ENCODE measurements at regions not wholly inside any gene's neighbourhood (a gene's known extent, or its start where the extent isn't known, plus 50 kb on each side); places are given as distances from the start of the nearest gene placed in this dataset.

- H3K4me3 Mint-ChIP-seq, result no peak overlapping the region; a peak in 1 of 5 replicates
- peaks cover 3% of the 10 kb centered on the region; the same call in 1 of the 2 replicates for H3K27me3 ChIP-seq (ENCODE audit: insufficient read depth, low read length)
- TF ChIP-seq, protein P1, sequence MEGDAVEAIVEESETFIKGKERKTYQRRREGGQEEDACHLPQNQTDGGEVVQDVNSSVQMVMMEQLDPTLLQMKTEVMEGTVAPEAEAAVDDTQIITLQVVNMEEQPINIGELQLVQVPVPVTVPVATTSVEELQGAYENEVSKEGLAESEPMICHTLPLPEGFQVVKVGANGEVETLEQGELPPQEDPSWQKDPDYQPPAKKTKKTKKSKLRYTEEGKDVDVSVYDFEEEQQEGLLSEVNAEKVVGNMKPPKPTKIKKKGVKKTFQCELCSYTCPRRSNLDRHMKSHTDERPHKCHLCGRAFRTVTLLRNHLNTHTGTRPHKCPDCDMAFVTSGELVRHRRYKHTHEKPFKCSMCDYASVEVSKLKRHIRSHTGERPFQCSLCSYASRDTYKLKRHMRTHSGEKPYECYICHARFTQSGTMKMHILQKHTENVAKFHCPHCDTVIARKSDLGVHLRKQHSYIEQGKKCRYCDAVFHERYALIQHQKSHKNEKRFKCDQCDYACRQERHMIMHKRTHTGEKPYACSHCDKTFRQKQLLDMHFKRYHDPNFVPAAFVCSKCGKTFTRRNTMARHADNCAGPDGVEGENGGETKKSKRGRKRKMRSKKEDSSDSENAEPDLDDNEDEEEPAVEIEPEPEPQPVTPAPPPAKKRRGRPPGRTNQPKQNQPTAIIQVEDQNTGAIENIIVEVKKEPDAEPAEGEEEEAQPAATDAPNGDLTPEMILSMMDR (conservative IDR thresholded peaks at IDR 0.05), result no peak
Measured at GRCh38 chr22:46046299-46046685, 69.3 kb upstream of the WNT7B start.

More at GRCh38 chr22:46046299-46046685, 69.3 kb upstream of the WNT7B start:
- Histone ChIP-seq H2BK120ac (ENCODE audit: low read depth, low read length, poor library complexity, severe bottlenecking) (no peak overlapping the region), H4K5ac (ENCODE audit: insufficient read length, low read depth, low read length) (no peak overlapping the region), H3K14ac (ENCODE audit: insufficient read depth, low read length) (no peak overlapping the region), H3K9me3 (ENCODE audit: control insufficient read depth, low read depth, low read length) (no peaks in the 10 kb centered on the region), H3K23ac (ENCODE audit: insufficient read length, low read depth, low read length) (no peak overlapping the region), H3K27ac (ENCODE audit: insufficient read length, low read depth, low read length) (no peak overlapping the region), H4K91ac (ENCODE audit: insufficient read length, low read depth, low read length) (no peak overlapping the region), H3K4me2 (ENCODE audit: insufficient read depth, insufficient read length, low read length) (no peak overlapping the region), H2AFZ (ENCODE audit: low read length) (no peak overlapping the region), H4K8ac (replicated peaks; ENCODE audit: insufficient read length, low read depth, low read length) (no peak overlapping the region), H3K9ac (ENCODE audit: extremely low read depth, insufficient read length, low read length) (no peak overlapping the region), H3K79me1 (ENCODE audit: insufficient read depth, low read depth, low read length, poor library complexity, severe bottlenecking) (no peaks in the 10 kb centered on the region), H3T11ph (ENCODE audit: low read length) (no peak overlapping the region), H3K23me2 (ENCODE audit: insufficient read length, low read depth, low read length, poor library complexity, severe bottlenecking) (peaks cover 13% of the 10 kb centered on the region), H2BK12ac (ENCODE audit: insufficient read length, low read depth, low read length) (no peak overlapping the region), H2BK20ac (ENCODE audit: low read depth, low read length, poor library complexity, severe bottlenecking) (no peak overlapping the region), H3K79me2 (ENCODE audit: insufficient read depth, low read length) (no peaks in the 10 kb centered on the region), H2AK5ac (ENCODE audit: insufficient read length, low read length) (no peak overlapping the region), H3K4me1 (ENCODE audit: insufficient read depth, low read length) (no peaks in the 10 kb centered on the region; the same call in 1 of the 2 replicates), H3K18ac (ENCODE audit: insufficient read length, low read depth, low read length) (no peak overlapping the region), H3K56ac (ENCODE audit: insufficient read length, low read depth, low read length) (no peak overlapping the region), H2BK5ac (ENCODE audit: insufficient read length, low read length) (no peak overlapping the region), H2BK15ac (ENCODE audit: low read depth, low read length) (no peak overlapping the region), H4K20me1 (ENCODE audit: control insufficient read depth, insufficient read depth, insufficient read length) (no peaks in the 10 kb centered on the region), H3K4ac (ENCODE audit: low read depth, low read length) (no peak overlapping the region)
- DNase-seq, result no peak
- Mint-ChIP-seq H3K9me3 (no peaks in the 10 kb centered on the region), H3K27ac (no peak overlapping the region), H3K4me1 (peaks cover 11 to 19% of the 10 kb centered on the region in 2 experiments), H3K27me3 (ENCODE audit: low read depth) (peaks cover 40% of the 10 kb centered on the region), H3K36me3 (ENCODE audit: insufficient read depth in 1 of 3, low read depth in 3 of 3) (no peaks in the 10 kb centered on the region)
- no CpG with 5 or more reads among the region's 5 CpGs for WGBS (ENCODE audit: extremely low coverage, insufficient read length, low lambda C conversion rate)
